ENCODE measurements at regions not wholly inside any gene's neighbourhood (a gene's known extent, or its start where the extent isn't known, plus 50 kb on each side); places are given as distances from the start of the nearest gene placed in this dataset.

DNA sequence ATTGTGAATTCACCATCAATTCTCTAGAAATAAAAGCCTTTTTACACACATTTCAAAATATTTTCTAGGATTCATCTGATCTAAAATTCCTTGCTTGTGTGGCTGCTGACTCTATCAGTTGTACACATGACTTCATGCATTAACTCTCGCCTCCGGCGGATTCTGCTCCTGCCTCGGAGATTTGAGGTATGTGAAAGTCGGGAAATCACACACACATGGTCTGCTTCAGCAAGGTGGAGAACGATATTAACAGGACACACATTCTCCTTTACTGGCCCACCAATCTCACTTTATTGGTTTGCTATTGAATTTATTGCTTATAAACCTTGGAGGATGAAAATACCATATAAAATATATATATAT, 855.7 kb downstream of the SLITRK5 start:
- no peaks in the 10 kb centered on the region for H3K4me1 ChIP-seq
- in situ Hi-C loops (cut with MboI; ENCODE audit: low pct_ligation_motif_present in 1 of 4, low pct_unique_long_range_greater_than_20kb in 1 of 4, low sequenced_read_pairs in 3 of 4), result no loop called here
- TF ChIP-seq POLR2A (IDR thresholded peaks at IDR 0.05) (no peak), CTCF (IDR thresholded peaks at IDR 0.05) (no peak), EP300 (IDR thresholded peaks at IDR 0.05; ENCODE audit: low read depth) (no peak), POLR2AphosphoS5 (IDR thresholded peaks at IDR 0.05) (no peak)
- no peaks in the 10 kb centered on the region for H3K36me3 ChIP-seq
- no peak overlapping the region for H3K27ac ChIP-seq
- no peaks in the 10 kb centered on the region for H3K9me3 ChIP-seq
- intact Hi-C loops (cut with DNase I; ENCODE audit: low total_unique reads), result no loop called here
- H3K27me3 ChIP-seq, result no peaks in the 10 kb centered on the region
- WGBS, 2 donors (ENCODE audit: low coverage in 1 of 2), result 86% methylated on average over 6 of the region's 6 CpGs; no CpG with 5 or more reads in 1 of the 2 donors
- DNase-seq, result no peak
- no peak overlapping the region for H3K4me3 ChIP-seq

DNA sequence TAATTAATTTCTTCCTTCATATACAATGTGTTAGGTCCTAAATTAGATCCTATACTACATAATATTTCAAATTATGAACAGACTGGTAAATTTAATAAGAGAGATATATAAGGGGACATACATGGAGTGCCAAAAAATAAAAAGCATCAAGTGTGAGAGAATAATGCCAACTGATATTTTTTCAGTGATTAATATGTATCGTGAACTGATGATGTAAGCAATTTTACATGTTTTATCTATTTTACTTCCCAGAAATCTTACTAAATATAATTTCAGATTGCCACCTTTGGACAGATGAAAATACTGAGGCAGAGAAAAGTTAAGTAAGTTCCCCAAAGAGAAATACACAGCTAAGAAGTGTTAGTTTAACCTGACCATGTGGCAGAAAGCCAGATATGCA, 870.8 kb downstream of the SLITRK5 start:
- Histone ChIP-seq H3K27me3 (no peaks in the 10 kb centered on the region), H3K9me3 (no peaks in the 10 kb centered on the region), H3K4me1 (no peaks in the 10 kb centered on the region), H3K4me3 (no peak overlapping the region), H3K36me3 (no peaks in the 10 kb centered on the region), H3K27ac (no peak overlapping the region)
- DNase-seq, result no peak
- intact Hi-C loops (cut with DNase I; ENCODE audit: low total_unique reads) (no loop called here), in situ Hi-C loops (cut with MboI; ENCODE audit: low pct_ligation_motif_present in 1 of 4, low pct_unique_long_range_greater_than_20kb in 1 of 4, low sequenced_read_pairs in 3 of 4) (no loop called here)
- no peak for TF ChIP-seq CTCF (IDR thresholded peaks at IDR 0.05)
- no peak for TF ChIP-seq EP300 (IDR thresholded peaks at IDR 0.05; ENCODE audit: low read depth)
- no peak for TF ChIP-seq POLR2AphosphoS5 (IDR thresholded peaks at IDR 0.05)
- TF ChIP-seq POLR2A (IDR thresholded peaks at IDR 0.05), result no peak
- WGBS, 2 donors (ENCODE audit: low coverage in 1 of 2), result 83 to 89% methylated on average over 1 of the region's 1 CpG

DNA sequence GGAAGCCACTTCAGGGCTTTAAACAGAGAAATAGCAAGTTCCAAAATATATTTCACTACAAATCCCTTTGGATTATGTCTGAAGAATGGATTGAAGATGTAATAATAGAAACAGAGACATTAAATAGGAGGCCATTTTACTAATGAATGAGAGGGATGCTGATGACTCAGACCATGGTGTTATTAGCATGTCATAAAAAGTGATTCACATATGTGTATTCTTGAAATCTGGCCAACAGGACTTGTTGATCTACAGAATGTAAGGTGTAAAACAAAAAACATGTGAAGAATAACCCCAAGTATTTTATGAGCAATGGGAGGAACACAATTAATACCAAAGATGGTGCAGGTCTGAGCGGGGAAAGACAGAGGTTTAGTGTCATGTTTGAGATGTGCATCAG, 873.7 kb downstream of the SLITRK5 start:
- in situ Hi-C loops (cut with MboI; ENCODE audit: low pct_ligation_motif_present in 1 of 4, low pct_unique_long_range_greater_than_20kb in 1 of 4, low sequenced_read_pairs in 3 of 4), result no loop called here
- Histone ChIP-seq H3K4me1 (no peaks in the 10 kb centered on the region), H3K9me3 (no peaks in the 10 kb centered on the region), H3K27me3 (no peaks in the 10 kb centered on the region), H3K4me3 (no peak overlapping the region), H3K27ac (no peak overlapping the region), H3K36me3 (no peaks in the 10 kb centered on the region)
- intact Hi-C loops (cut with DNase I; ENCODE audit: low total_unique reads), result no loop called here
- TF ChIP-seq POLR2AphosphoS5 (IDR thresholded peaks at IDR 0.05) (no peak), EP300 (IDR thresholded peaks at IDR 0.05; ENCODE audit: low read depth) (no peak), CTCF (IDR thresholded peaks at IDR 0.05) (no peak), POLR2A (IDR thresholded peaks at IDR 0.05) (no peak)
- DNase-seq, result no peak
- WGBS, 2 donors (ENCODE audit: low coverage in 1 of 2), result 83 to 88% methylated on average over 1 of the region's 1 CpG

GRCh38 chr13:88552966-88553365, 881.8 kb downstream of the SLITRK5 start:
- Histone ChIP-seq H3K36me3 (no peaks in the 10 kb centered on the region), H3K27me3 (no peaks in the 10 kb centered on the region), H3K4me1 (no peaks in the 10 kb centered on the region), H3K4me3 (no peak overlapping the region), H3K27ac (no peak overlapping the region), H3K9me3 (no peaks in the 10 kb centered on the region)
- 93 to 100% methylated on average over 1 to 2 of the region's 2 CpGs for WGBS, 2 donors (ENCODE audit: low coverage in 1 of 2)
- intact Hi-C loops (cut with DNase I; ENCODE audit: low total_unique reads) (no loop called here), in situ Hi-C loops (cut with MboI; ENCODE audit: low pct_ligation_motif_present in 1 of 4, low pct_unique_long_range_greater_than_20kb in 1 of 4, low sequenced_read_pairs in 3 of 4) (no loop called here)
- TF ChIP-seq POLR2A (IDR thresholded peaks at IDR 0.05) (no peak), CTCF (IDR thresholded peaks at IDR 0.05) (no peak), POLR2AphosphoS5 (IDR thresholded peaks at IDR 0.05) (no peak), EP300 (IDR thresholded peaks at IDR 0.05; ENCODE audit: low read depth) (no peak)
- DNase-seq, result no peak
